GM21529 (cell line): ENCODE measurements at regions not wholly inside any gene's neighbourhood (a gene's known extent, or its start where the extent isn't known, plus 50 kb on each side); places are given as distances from the start of the nearest gene placed in this dataset.
"Not testable (repeated sequence)": the region's sequence is repeated elsewhere in the genome, so short reads cannot be mapped to it uniquely, and the experiment has no call there.

Experiments
- ATAC-seq: cut with Tn5 transposase; IDR thresholded peaks from one replicate; pipeline ENCODE4 v1.9.1; 2021; ENCODE audit not compliant: unreplicated experiment

GRCh38 chr20:29411458-29411820 lies 1846.0 kb upstream of the DEFB115 start:
- not testable (repeated sequence) for ATAC-seq

- no peak for ATAC-seq
These were observed 1838.1 kb upstream of the DEFB115 start for GRCh38 chr20:29419378-29419777.

- ATAC-seq, result no peak
These were observed 1830.0 kb upstream of the DEFB115 start for GRCh38 chr20:29427201-29428060.

GRCh38 chr20:29430531-29430930 lies 1826.9 kb upstream of the DEFB115 start:
- ATAC-seq, result no peak

GRCh38 chr20:29440721-29441120 lies 1816.7 kb upstream of the DEFB115 start:
- not testable (repeated sequence) for ATAC-seq

- not testable (repeated sequence) for ATAC-seq
These were observed 1814.2 kb upstream of the DEFB115 start for GRCh38 chr20:29443206-29443781.

GRCh38 chr20:29443819-29444218 lies 1813.6 kb upstream of the DEFB115 start:
- peak; percentile 78 for ATAC-seq

- peak; percentile 76 for ATAC-seq
These were observed 1812.2 kb upstream of the DEFB115 start for GRCh38 chr20:29445050-29445907.

- ATAC-seq, result not testable (repeated sequence)
These were observed 1809.7 kb upstream of the DEFB115 start for GRCh38 chr20:29447517-29448484.

GRCh38 chr20:29448806-29449470 lies 1808.5 kb upstream of the DEFB115 start:
- ATAC-seq, result no peak

- no peak for ATAC-seq
These were observed 1805.3 kb upstream of the DEFB115 start for GRCh38 chr20:29452186-29452585.

GRCh38 chr20:29456987-29457693 lies 1800.3 kb upstream of the DEFB115 start:
- ATAC-seq, result not testable (repeated sequence)

- ATAC-seq, result no peak
These were observed 1784.9 kb upstream of the DEFB115 start for GRCh38 chr20:29472606-29473005.

GRCh38 chr20:29492840-29493239 lies 1764.6 kb upstream of the DEFB115 start:
- ATAC-seq, result not testable (repeated sequence)

- ATAC-seq, result not testable (repeated sequence)
These were observed 1760.7 kb upstream of the DEFB115 start for GRCh38 chr20:29496767-29497166.

GRCh38 chr20:29497261-29497671 lies 1760.2 kb upstream of the DEFB115 start:
- no peak for ATAC-seq

GRCh38 chr20:29497684-29498083 lies 1759.8 kb upstream of the DEFB115 start:
- ATAC-seq, result not testable (repeated sequence)

GRCh38 chr20:29500738-29501137 lies 1756.7 kb upstream of the DEFB115 start:
- not testable (repeated sequence) for ATAC-seq

GRCh38 chr20:29514634-29515033 lies 1742.8 kb upstream of the DEFB115 start:
- not testable (repeated sequence) for ATAC-seq
